Activated effector memory CD4-positive, alpha-beta T cell treated with Interleukin-2 at 50 U/mL for 16 hours (primary cell): ENCODE measurements at regions not wholly inside any gene's neighbourhood (a gene's known extent, or its start where the extent isn't known, plus 50 kb on each side); places are given as distances from the start of the nearest gene placed in this dataset.
A peak's percentile ranks its signal among the peaks of the same experiment; 100 is the strongest.
"Not testable (repeated sequence)": the region's sequence is repeated elsewhere in the genome, so short reads cannot be mapped to it uniquely, and the experiment has no call there.

Experiments
- DNase-seq: peaks from one replicate; pipeline ENCODE4 v3.0.0-alpha.2; 2020

DNA sequence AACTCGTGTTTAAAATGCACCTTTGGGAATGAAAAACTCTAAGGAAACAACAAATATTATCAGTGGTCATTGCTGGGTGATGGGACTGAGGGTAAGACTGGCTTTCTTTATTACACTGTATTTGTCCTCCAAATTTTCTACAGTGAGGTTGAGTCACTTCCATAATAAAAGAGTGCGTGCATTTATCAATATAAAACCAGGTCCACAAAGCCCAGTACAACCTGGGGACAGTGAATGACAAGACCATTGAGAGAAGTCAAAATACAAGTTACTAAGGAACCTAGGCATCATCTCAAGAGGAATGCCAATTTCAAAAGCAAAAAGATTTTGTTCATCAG lies 76.4 kb downstream of the MAGED4 start:
- no peak for DNase-seq

DNA sequence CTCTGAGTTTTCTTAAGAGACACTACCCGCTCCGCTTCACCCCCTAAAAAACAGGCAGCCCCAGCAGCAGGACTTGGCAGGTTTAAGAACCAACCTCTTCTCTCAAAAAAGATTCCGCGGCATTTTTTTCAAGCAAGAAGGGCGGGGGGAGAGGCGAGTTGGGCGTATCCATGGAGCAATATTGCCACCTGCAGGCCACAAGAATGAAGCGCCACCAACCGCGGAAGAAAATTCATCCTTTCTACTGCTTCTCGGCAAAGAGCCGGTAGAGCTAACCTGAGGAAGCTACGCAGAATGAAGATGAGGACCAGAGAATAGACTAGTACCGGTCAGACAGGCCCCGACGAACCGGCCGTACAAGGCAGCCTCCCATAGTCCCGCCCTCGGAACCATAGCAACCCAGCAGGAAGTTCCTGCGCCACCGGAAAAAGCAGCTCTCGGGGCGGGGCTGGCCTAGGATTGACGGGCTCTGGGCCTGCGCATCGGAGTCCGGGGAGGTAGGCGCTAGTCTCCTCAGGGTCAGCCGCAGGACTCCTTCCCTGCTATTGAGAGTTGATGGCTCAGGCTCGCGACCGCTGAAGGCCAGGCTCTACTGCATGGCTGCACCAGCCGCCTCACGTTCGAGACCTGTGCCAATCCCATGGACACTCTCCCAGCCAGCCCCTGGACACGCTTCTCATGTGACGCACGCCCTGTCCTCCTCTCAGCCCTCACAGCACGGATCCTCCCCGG lies 76.9 kb downstream of the MAGED4 start:
- DNase-seq: peak; percentile 80

DNA sequence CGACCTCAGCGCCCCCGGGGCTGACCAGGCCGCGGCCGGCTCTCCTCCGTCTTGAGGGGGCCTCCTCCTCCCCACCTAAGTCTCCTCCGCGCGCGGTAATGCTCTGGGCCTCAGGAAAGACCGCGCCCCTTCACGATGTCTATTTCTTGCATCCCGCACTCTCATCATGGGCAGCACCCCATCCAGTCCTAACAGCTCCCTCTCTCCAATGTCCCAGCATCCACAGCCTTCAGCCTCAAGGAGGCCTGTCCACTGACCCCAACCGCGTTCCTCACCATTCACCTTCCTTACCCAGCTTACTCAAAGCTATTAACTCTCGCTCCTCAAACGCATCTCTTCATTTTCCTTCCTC lies 77.5 kb downstream of the MAGED4 start:
- no peak for DNase-seq

DNA sequence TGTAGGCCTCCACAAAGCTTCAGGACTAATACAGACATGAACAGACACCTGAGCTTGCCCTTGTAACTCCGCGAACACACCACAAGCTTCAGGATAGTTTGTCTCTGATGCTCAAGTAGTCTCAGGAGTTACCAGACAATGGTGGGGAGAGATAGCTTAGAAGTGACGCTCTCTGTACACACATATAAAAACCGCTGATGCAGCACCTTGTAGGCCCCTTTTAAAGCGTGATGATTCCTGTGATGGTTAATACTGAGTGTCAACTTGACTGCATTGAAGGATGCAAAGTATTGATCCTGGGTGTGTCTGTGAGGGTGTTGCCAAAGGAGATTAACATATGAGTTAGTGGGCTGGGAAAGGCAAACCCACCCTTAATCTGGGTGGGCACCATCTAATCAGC lies 78.7 kb downstream of the MAGED4 start:
- no peak for DNase-seq

GRCh38 chrX:52265713-52266112 lies 81.0 kb downstream of the MAGED4 start:
- DNase-seq: no peak

- DNase-seq: not testable (repeated sequence)
Measured at GRCh38 chrX:52268502-52268901, 83.8 kb downstream of the MAGED4 start.

DNA sequence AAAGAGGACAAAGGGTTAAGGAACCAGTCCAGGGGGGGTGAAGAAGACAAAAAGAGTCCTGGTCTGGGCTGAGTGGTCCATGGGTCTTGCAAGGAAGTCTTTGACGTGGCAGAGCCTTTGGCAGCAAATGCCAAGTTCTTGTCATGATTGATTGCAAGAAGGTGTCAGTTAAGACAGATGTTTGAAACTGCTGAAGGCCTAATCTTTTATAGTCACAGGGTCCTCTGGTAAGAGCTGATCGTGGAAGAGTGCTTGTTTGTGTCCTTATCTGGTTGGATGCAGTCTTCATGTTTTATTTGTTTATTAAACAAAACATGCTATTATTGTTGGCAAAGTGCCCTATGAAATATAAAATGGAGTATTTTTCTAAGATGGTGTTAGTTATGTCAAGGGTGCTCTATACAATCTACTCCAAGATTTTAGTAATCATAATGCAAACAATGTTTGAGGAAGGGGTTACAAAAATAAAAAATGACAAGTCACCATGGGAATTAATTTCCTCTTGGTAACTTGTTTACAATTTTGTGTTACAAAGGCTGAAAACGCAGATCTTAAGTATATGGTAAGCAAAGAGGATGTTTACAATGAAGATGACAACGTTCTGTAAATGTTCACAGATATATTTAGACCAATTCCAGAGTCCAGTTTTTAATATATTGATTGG lies 85.9 kb downstream of the MAGED4 start:
- DNase-seq: no peak

DNA sequence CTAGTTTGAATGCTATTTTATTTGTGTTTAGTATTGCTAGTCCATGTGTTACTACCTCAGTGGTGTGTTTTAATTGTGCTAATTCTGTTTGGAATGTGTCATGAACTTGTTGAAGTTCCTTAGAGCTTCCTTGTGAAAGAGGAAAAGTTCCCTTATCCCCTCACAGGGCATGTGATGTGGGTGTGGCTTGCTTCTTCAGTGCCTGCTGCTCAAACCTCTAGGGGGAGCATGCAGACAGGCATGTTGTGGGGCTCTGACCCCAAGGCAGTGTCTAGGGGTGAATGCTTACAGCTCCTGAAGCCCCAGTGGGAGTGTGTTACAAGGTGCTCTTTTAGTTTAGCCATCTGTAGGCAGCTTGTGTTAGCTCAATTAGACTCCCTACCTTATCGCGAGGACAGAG lies 86.5 kb downstream of the MAGED4 start:
- DNase-seq: no peak

- DNase-seq: no peak
Measured at GRCh38 chrX:52277666-52278065, 91.2 kb upstream of the XAGE2 start.

DNA sequence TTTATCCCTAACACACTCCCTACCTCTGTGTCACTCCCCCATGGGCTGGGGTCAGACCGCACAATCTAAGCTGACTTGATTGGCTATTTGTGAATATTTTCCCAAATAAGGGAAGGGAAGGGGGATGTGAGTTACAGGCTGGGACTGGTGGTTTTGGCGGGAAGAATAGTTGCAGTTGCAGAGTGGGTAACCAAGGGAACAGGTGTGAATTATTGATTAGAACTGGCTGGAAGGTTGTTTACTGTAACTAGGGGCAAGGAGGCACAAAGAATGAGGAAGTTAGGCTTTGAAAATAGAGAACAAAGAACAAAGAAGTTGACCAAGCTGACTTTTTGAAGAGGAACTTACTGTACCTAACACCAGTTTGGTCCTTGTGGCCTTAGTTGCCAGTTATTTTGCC lies 88.0 kb upstream of the XAGE2 start:
- no peak for DNase-seq

- DNase-seq: no peak
Measured at GRCh38 chrX:52284865-52285264, 84.0 kb upstream of the XAGE2 start.

GRCh38 chrX:52298968-52299367 lies 69.9 kb upstream of the XAGE2 start:
- not testable (repeated sequence) for DNase-seq

GRCh38 chrX:52308532-52308931 lies 60.3 kb upstream of the XAGE2 start:
- DNase-seq: not testable (repeated sequence)
